ENCODE measurements at regions not wholly inside any gene's neighbourhood (a gene's known extent, or its start where the extent isn't known, plus 50 kb on each side); places are given as distances from the start of the nearest gene placed in this dataset.

GRCh38 chr13:106212386-106213010, 323.0 kb downstream of the EFNB2 start:
- no peaks in the 10 kb centered on the region for H3K36me3 ChIP-seq
- H3K27ac ChIP-seq: no peak overlapping the region
- no peak overlapping the region for H3K4me3 ChIP-seq
- H3K27me3 ChIP-seq: no peaks in the 10 kb centered on the region
- no peak for DNase-seq (ENCODE audit: low spot score in 2 of 2)
- no peaks in the 10 kb centered on the region for H3K4me1 ChIP-seq
- H3K9me3 ChIP-seq: no peaks in the 10 kb centered on the region
- TF ChIP-seq POLR2AphosphoS5 (IDR thresholded peaks at IDR 0.05): no peak
- TF ChIP-seq POLR2A (IDR thresholded peaks at IDR 0.05): no peak
- no peak for TF ChIP-seq CTCF (IDR thresholded peaks at IDR 0.05)
- intact Hi-C loops (cut with DNase I; ENCODE audit: low total_unique reads): no loop called here

- DNase-seq (ENCODE audit: low spot score in 2 of 2): no peak
- intact Hi-C loops (cut with DNase I; ENCODE audit: low total_unique reads): no loop called here
- H3K27ac ChIP-seq: no peak overlapping the region
- TF ChIP-seq POLR2A (IDR thresholded peaks at IDR 0.05): no peak
- TF ChIP-seq CTCF (IDR thresholded peaks at IDR 0.05): no peak
- no peak for TF ChIP-seq POLR2AphosphoS5 (IDR thresholded peaks at IDR 0.05)
- no peaks in the 10 kb centered on the region for H3K27me3 ChIP-seq
- no peaks in the 10 kb centered on the region for H3K4me1 ChIP-seq
- H3K4me3 ChIP-seq: no peak overlapping the region
- H3K36me3 ChIP-seq: no peaks in the 10 kb centered on the region
- no peaks in the 10 kb centered on the region for H3K9me3 ChIP-seq
Measured at GRCh38 chr13:106210324-106210723, 325.1 kb downstream of the EFNB2 start.

- intact Hi-C loops (cut with DNase I; ENCODE audit: low total_unique reads): no loop called here
Measured at GRCh38 chr13:106205871-106206270, 329.6 kb downstream of the EFNB2 start.

GRCh38 chr13:106197496-106197895, 338.0 kb downstream of the EFNB2 start:
- Histone ChIP-seq H3K27ac (no peak overlapping the region), H3K36me3 (no peaks in the 10 kb centered on the region), H3K9me3 (no peaks in the 10 kb centered on the region), H3K4me3 (no peak overlapping the region), H3K4me1 (no peaks in the 10 kb centered on the region), H3K27me3 (no peaks in the 10 kb centered on the region)
- TF ChIP-seq POLR2AphosphoS5 (IDR thresholded peaks at IDR 0.05) (no peak), CTCF (IDR thresholded peaks at IDR 0.05) (no peak), POLR2A (IDR thresholded peaks at IDR 0.05) (no peak)
- no peak for DNase-seq (ENCODE audit: low spot score in 2 of 2)
- intact Hi-C loops (cut with DNase I; ENCODE audit: low total_unique reads): no loop called here

More at GRCh38 chr13:106205871-106206270, 329.6 kb downstream of the EFNB2 start:
- Histone ChIP-seq H3K4me3 (no peak overlapping the region), H3K27me3 (no peaks in the 10 kb centered on the region), H3K36me3 (no peaks in the 10 kb centered on the region), H3K9me3 (no peaks in the 10 kb centered on the region), H3K27ac (no peak overlapping the region), H3K4me1 (no peaks in the 10 kb centered on the region)
- no peak for DNase-seq (ENCODE audit: low spot score in 2 of 2)
- TF ChIP-seq POLR2AphosphoS5 (IDR thresholded peaks at IDR 0.05) (no peak), POLR2A (IDR thresholded peaks at IDR 0.05) (no peak), CTCF (IDR thresholded peaks at IDR 0.05) (no peak)

- Histone ChIP-seq H3K27ac (no peak overlapping the region), H3K27me3 (no peaks in the 10 kb centered on the region), H3K4me1 (no peaks in the 10 kb centered on the region), H3K4me3 (no peak overlapping the region), H3K36me3 (no peaks in the 10 kb centered on the region), H3K9me3 (no peaks in the 10 kb centered on the region)
- TF ChIP-seq POLR2A (IDR thresholded peaks at IDR 0.05) (no peak), CTCF (IDR thresholded peaks at IDR 0.05) (no peak), POLR2AphosphoS5 (IDR thresholded peaks at IDR 0.05) (no peak)
- intact Hi-C loops (cut with DNase I; ENCODE audit: low total_unique reads): no loop called here
- no peak for DNase-seq (ENCODE audit: low spot score in 2 of 2)
Measured at GRCh38 chr13:106187501-106188095, 347.9 kb downstream of the EFNB2 start.

Measured in breast epithelium (tissue), 4 donors.